Thoracic aorta (tissue), 2 donors: ENCODE measurements at regions not wholly inside any gene's neighbourhood (a gene's known extent, or its start where the extent isn't known, plus 50 kb on each side); places are given as distances from the start of the nearest gene placed in this dataset.

Source experiments
- ATAC-seq: fragments of 150-250 bp; one replicate; pipeline ENCODE4 v1.8.0; 2017; ENCODE audit warnings: low read depth; ENCODE audit not compliant: insufficient number of reproducible peaks, low FRiP score
- DNase-seq: peaks from one replicate; pipeline ENCODE4 v3.0.0-alpha.2; 2020; ENCODE audit warnings: low spot score
- H3K27ac ChIP-seq, 2 donors: fragments of 200-600 bp; sonication (generic); 1 replicate in 1 of 2; 2 replicates in 1 of 2; pipeline ENCODE4 v1.5.1; 2016; ENCODE audit warnings: mild to moderate bottlenecking in 2 of 2, moderate library complexity in 2 of 2
- H3K27me3 ChIP-seq: fragments of 200-600 bp; sonication (generic); replicated peaks from 2 replicates; pipeline ENCODE4 v1.6.0; 2016; ENCODE audit warnings: mild to moderate bottlenecking; ENCODE audit not compliant: insufficient read depth
- H3K36me3 ChIP-seq: fragments of 200-600 bp; sonication (generic); one replicate; pipeline ENCODE4 v1.5.1; 2016
- H3K4me1 ChIP-seq, 2 donors: fragments of 200-600 bp; sonication (generic); 1 replicate in 1 of 2; 2 replicates in 1 of 2; pipeline versions ENCODE4 v1.5.1 to v1.6.0; 2016; ENCODE audit warnings: low read depth in 2 of 2, mild to moderate bottlenecking in 1 of 2; ENCODE audit not compliant: control insufficient read depth in 1 of 2
- H3K4me3 ChIP-seq: fragments of 200-600 bp; sonication (generic); 2 replicates; pipeline ENCODE4 v1.5.1; 2016; ENCODE audit warnings: mild to moderate bottlenecking
- H3K9me3 ChIP-seq: fragments of 200-600 bp; sonication (generic); 2 replicates; pipeline ENCODE4 v1.5.1; 2016
- TF ChIP-seq, protein P1 (sequence below): fragments of 200-600 bp; sonication (generic); IDR thresholded peaks from one replicate; pipeline ENCODE4 v1.5.1; 2019; ENCODE audit warnings: antibody characterized with exemption

DNA sequence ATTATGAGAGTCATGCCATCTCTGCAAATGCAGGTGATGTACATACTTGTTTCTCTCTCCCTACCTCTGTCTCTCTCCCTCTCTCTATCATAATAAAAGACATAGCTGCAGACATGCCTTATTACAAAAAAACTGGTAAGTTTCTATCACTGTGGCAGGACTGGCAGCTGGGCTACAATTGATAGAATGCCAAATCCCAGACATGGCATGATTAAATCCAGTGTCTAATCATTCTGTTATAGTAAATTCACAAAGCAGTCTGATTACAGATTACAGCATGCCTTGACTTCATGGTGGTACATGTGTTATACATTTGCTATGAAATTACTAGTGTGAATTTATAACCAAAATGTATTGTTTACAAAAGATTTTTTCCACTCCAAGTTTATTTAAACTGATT lies 854.7 kb downstream of the TMTC2 start:
- Histone ChIP-seq H3K4me1 (no peaks in the 10 kb centered on the region), H3K4me3 (no peak overlapping the region), H3K36me3 (no peaks in the 10 kb centered on the region), H3K9me3 (no peaks in the 10 kb centered on the region), H3K27me3 (no peaks in the 10 kb centered on the region), H3K27ac (no peak overlapping the region)
- no peak for DNase-seq
- no peak for ATAC-seq
- TF ChIP-seq, protein P1, sequence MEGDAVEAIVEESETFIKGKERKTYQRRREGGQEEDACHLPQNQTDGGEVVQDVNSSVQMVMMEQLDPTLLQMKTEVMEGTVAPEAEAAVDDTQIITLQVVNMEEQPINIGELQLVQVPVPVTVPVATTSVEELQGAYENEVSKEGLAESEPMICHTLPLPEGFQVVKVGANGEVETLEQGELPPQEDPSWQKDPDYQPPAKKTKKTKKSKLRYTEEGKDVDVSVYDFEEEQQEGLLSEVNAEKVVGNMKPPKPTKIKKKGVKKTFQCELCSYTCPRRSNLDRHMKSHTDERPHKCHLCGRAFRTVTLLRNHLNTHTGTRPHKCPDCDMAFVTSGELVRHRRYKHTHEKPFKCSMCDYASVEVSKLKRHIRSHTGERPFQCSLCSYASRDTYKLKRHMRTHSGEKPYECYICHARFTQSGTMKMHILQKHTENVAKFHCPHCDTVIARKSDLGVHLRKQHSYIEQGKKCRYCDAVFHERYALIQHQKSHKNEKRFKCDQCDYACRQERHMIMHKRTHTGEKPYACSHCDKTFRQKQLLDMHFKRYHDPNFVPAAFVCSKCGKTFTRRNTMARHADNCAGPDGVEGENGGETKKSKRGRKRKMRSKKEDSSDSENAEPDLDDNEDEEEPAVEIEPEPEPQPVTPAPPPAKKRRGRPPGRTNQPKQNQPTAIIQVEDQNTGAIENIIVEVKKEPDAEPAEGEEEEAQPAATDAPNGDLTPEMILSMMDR: no peak

DNA sequence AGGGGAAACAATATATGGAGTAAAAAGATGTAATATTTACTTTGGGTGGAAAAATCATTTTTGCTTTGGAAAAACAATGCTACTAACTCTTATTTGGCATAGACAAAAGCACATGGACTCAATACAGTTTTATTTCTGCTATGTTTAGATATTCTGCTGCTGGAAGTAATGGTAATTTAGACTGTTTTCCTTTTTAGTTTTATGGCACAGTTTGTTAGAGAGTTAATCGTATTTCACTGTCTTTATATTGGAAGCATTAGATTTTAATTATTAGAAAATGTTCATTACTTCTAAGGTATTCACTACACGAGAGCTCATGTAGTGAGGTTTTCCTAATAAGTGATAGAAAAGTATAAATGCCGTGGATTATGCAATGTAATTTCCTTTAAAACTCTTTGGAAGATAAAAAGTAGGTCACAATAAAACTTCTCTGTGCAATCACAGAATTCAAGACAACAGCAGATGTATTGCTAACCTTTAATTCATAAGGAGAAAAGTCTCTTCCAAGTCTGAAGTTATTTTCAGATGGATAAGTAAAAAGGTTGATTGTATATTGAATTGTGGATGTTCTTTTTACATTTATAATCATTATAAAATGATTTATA lies 851.8 kb downstream of the TMTC2 start:
- no peak for ATAC-seq
- no peak for DNase-seq
- TF ChIP-seq, protein P1: no peak
- no peaks in the 10 kb centered on the region for H3K9me3 ChIP-seq
- H3K27me3 ChIP-seq: no peaks in the 10 kb centered on the region
- H3K4me1 ChIP-seq: no peaks in the 10 kb centered on the region
- no peak overlapping the region for H3K4me3 ChIP-seq
- no peak overlapping the region for H3K27ac ChIP-seq
- H3K36me3 ChIP-seq: no peaks in the 10 kb centered on the region

DNA sequence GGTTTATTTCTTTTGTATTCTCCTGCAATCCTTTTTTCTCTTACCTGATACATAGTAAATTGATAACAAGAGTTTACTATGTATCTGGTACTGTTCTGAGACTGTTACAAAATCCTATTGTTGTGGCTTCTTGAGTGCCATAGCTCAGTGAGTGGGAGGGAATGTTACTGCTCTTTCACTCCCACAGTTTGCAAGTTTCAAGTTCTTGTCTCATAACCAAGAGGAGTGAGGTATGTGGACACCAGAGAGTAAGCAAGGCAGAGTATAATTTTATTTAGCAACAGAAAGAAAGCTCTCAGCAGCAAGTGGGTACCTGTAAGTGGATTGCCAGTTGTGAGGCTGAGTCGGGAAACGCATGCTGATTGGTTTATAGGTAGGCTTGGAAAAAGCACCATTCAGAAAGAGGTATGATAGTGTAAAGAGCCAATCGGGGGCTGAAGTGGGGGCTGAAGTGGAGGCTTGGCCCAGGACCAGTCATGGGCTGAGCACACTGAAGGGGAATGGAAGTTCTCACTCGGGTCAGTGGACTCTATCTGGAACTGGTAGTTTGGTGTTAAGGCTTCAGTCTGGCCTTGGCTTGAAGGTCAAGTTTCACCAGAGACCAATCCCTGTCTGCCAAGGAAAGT lies 850.8 kb downstream of the TMTC2 start:
- no peak for DNase-seq
- Histone ChIP-seq H3K4me1 (no peaks in the 10 kb centered on the region), H3K4me3 (no peak overlapping the region), H3K36me3 (no peaks in the 10 kb centered on the region), H3K27me3 (no peaks in the 10 kb centered on the region), H3K27ac (no peak overlapping the region), H3K9me3 (no peaks in the 10 kb centered on the region)
- no peak for ATAC-seq
- TF ChIP-seq, protein P1: no peak

DNA sequence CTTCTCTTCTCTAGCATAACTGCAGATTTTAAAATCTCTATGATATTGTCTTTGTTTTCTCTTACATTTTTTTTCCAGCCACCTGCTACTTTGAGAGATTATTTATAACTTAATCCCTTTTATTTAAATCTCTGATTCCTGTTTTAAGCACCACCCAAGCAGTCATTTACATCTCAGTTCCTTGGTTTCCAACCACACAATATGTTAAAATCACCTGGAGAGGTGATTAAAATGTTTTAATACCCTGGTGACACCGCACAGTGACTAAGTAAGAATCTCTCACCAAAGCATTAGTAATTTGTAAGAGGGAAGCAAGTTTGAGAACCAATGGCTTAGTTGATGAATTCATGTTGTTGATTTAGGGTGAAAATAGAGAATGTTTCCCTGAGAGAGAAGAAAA lies 849.8 kb downstream of the TMTC2 start:
- H3K9me3 ChIP-seq: no peaks in the 10 kb centered on the region
- no peak for DNase-seq
- H3K27me3 ChIP-seq: no peaks in the 10 kb centered on the region
- no peaks in the 10 kb centered on the region for H3K36me3 ChIP-seq
- no peak overlapping the region for H3K4me3 ChIP-seq
- TF ChIP-seq, protein P1: no peak
- no peak overlapping the region for H3K27ac ChIP-seq
- ATAC-seq: no peak
- H3K4me1 ChIP-seq: no peaks in the 10 kb centered on the region

DNA sequence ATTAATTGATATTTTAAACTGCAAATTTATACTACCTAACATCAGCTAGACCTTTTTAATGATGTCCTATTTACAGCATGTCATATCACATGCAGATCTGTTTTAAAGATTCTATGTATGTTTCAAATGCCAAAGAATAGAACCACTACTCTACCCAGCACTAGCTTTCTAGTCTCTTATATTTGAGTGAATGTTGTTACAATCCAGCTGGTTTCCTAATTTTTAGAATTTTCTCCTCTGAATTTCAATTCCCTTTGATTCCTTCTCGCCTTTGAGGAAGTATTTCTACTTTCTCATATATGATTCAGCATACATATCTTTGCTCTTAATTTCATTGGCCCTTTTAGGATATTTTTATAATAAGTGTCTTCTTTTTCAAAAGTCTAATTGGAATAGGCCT lies 841.9 kb downstream of the TMTC2 start:
- DNase-seq (no peak), ATAC-seq (no peak)
- TF ChIP-seq, protein P1: no peak
- no peaks in the 10 kb centered on the region for H3K4me1 ChIP-seq
- H3K27me3 ChIP-seq: no peaks in the 10 kb centered on the region
- no peaks in the 10 kb centered on the region for H3K9me3 ChIP-seq
- H3K27ac ChIP-seq: no peak overlapping the region
- no peak overlapping the region for H3K4me3 ChIP-seq
- H3K36me3 ChIP-seq: no peaks in the 10 kb centered on the region
